GM23248 (cell line): ENCODE measurements at regions not wholly inside any gene's neighbourhood (a gene's known extent, or its start where the extent isn't known, plus 50 kb on each side); places are given as distances from the start of the nearest gene placed in this dataset.

ENCODE experiments used
- DNase-seq: peaks from one replicate; pipeline ENCODE4 v3.0.0-alpha.2; 2015
- H2AFZ ChIP-seq: fragments of 200-600 bp; sonication (generic); 2 replicates; pipeline ENCODE4 v1.6.1; 2016; ENCODE audit warnings: antibody characterized with exemption
- H3F3A ChIP-seq: fragments of 200-600 bp; sonication (generic); 2 replicates; pipeline ENCODE4 v1.6.1; 2016; ENCODE audit warnings: mild to moderate bottlenecking, antibody characterized with exemption, mixed run types; ENCODE audit not compliant: insufficient read depth
- H3K27ac ChIP-seq: fragments of 200-600 bp; sonication (generic); 2 replicates; pipeline ENCODE4 v1.5.1; 2016; ENCODE audit warnings: mild to moderate bottlenecking
- H3K27me3 ChIP-seq: fragments of 200-600 bp; sonication (generic); replicated peaks from 2 replicates; pipeline ENCODE4 v1.6.1; 2016; ENCODE audit warnings: mild to moderate bottlenecking; ENCODE audit not compliant: insufficient read depth
- H3K36me3 ChIP-seq: fragments of 200-600 bp; sonication (generic); 2 replicates; pipeline ENCODE4 v1.6.1; 2016; ENCODE audit warnings: low read depth, mild to moderate bottlenecking
- H3K4me1 ChIP-seq: fragments of 200-600 bp; sonication (generic); 2 replicates; pipeline ENCODE4 v1.6.1; 2016; ENCODE audit warnings: mild to moderate bottlenecking; ENCODE audit not compliant: insufficient read depth
- H3K4me2 ChIP-seq: fragments of 200-600 bp; sonication (generic); one replicate; pipeline ENCODE4 v1.6.1; 2016; ENCODE audit warnings: mild to moderate bottlenecking; ENCODE audit not compliant: unreplicated experiment
- H3K4me3 ChIP-seq: fragments of 200-600 bp; sonication (generic); 2 replicates; pipeline ENCODE4 v1.5.1; 2016; ENCODE audit warnings: mild to moderate bottlenecking
- H3K79me2 ChIP-seq: fragments of 200-600 bp; sonication (generic); 2 replicates; pipeline ENCODE4 v1.6.1; 2016; ENCODE audit warnings: mild to moderate bottlenecking; ENCODE audit not compliant: insufficient read depth
- H3K9ac ChIP-seq: fragments of 200-600 bp; sonication (generic); 2 replicates; pipeline ENCODE4 v1.6.1; 2016; ENCODE audit warnings: mild to moderate bottlenecking
- H3K9me2 ChIP-seq: fragments of 200-600 bp; sonication (generic); 2 replicates; pipeline ENCODE4 v1.6.1; 2016; ENCODE audit warnings: mixed run types, mild to moderate bottlenecking, moderate library complexity; ENCODE audit not compliant: insufficient read depth
- H3K9me3 ChIP-seq: fragments of 200-600 bp; sonication (generic); one replicate; pipeline ENCODE4 v1.6.1; 2017; ENCODE audit warnings: low read depth
- H4K20me1 ChIP-seq: fragments of 200-600 bp; sonication (generic); 2 replicates; pipeline ENCODE4 v1.6.0; 2016; ENCODE audit not compliant: insufficient read depth
- EZH2 ChIP-seq: fragments of 200-600 bp; sonication (generic); IDR thresholded peaks from 2 replicates; pipeline ENCODE4 v1.6.1; 2018; ENCODE audit warnings: antibody characterized with exemption, mild to moderate bottlenecking; ENCODE audit not compliant: insufficient read depth, poor library complexity, severe bottlenecking
- EZH2phosphoT487 ChIP-seq: fragments of 200-600 bp; sonication (generic); IDR thresholded peaks from 2 replicates; pipeline ENCODE4 v1.6.1; 2018; ENCODE audit warnings: antibody characterized with exemption, moderate library complexity, mild to moderate bottlenecking, low read depth; ENCODE audit not compliant: insufficient read depth
- WGBS, 2 experiments: methylation state at CpG; one replicate each; pipeline ENCODE4 v1.1.6; 2015 to 2017; ENCODE audit warnings: low lambda C conversion rate in 2 of 2, low coverage in 1 of 2; ENCODE audit errors: missing lambda C conversion rate in 2 of 2; 5-methylcytosine and 5-hydroxymethylcytosine counted together
- in situ Hi-C: fragments of 300-500 bp; cut with MboI; formaldehyde crosslinking; loops from 2 replicates; pipeline ENCODE4 v1.15.0; 2020

DNA sequence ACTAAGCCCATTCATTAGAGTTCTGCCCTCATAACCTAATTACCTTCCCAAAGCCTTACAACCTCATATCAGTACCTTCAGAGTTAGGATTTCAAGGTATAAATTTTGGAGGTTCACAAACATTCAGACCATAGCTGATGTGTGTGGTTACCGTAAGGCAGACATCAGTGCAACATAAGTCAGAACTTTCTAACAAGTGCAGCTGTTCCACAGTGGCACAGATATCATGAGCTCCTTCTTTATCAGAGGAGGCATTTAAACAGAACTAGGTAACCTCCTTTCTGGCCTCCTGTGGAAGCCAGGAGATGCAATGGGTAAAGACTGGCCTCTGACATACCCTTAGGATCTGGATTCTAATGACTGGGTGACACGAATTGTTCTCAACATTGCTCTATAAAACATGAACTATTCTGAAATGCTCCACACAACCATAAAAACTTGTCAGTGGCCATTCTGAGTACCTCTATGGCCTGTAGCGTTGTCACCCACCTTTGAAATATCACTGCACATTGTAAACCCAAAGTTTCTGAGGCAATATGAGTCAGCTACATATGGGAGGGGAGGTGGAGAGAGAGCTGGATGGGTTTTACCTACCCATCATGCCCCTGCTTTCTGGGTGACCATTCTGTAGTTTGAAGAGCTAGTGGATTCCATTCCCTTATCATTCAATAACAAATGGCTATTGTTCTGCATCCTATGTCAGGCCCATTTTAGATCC, 546.0 kb upstream of the TBL1XR1 start:
- Histone ChIP-seq H3K79me2 (no peaks in the 10 kb centered on the region), H3K36me3 (no peaks in the 10 kb centered on the region), H3F3A (peaks cover 4% of the 10 kb centered on the region; the same call in 1 of the 2 replicates), H3K4me1 (no peaks in the 10 kb centered on the region), H3K9me2 (no peaks in the 10 kb centered on the region), H4K20me1 (no peaks in the 10 kb centered on the region), H3K4me3 (no peak overlapping the region), H3K4me2 (no peak overlapping the region), H2AFZ (no peak overlapping the region), H3K9ac (no peak overlapping the region), H3K27ac (no peak overlapping the region), H3K27me3 (no peaks in the 10 kb centered on the region), H3K9me3 (no peaks in the 10 kb centered on the region)
- TF ChIP-seq EZH2: no peak
- TF ChIP-seq EZH2phosphoT487: no peak
- 57 to 62% methylated on average over 3 of the region's 3 CpGs for WGBS, 2 experiments
- no peak for DNase-seq
- in situ Hi-C loops: no loop called here

DNA sequence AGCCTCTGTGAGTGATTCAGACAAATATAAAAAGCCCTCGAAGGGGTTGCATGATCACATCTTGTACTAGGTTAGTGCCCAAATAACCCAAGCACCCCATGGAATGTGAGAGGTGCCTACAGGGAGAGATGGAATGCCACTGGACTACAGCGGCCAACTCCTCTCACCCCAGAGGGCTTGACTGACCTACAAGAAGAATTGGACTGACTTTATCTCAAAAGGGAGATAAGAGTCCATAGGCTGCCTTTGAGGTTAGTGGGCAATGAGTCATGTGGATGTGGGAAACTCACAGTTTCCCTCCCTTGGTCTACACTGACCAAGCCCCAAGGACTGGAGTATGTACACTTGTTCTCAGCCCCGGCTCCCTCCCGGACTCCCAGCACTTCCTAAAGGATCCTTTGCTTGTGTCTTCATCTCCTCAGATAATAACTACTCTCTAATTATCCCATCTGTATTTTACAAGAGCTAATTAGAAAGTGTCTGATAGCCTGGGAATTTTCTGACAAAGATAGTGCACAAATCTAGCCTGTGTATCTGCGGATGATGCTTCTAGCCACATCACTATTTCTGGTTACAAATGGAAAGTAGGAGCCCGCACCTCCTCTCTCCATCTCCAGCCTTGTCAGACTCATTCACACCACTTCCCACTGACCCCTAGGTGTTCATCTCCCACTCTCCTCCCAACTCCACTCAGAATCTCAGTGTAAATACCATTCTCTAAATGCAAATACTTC, 547.8 kb upstream of the TBL1XR1 start:
- in situ Hi-C loops: no loop called here
- no peaks in the 10 kb centered on the region for H3K9me2 ChIP-seq
- peak; percentile 12 for DNase-seq
- no peaks in the 10 kb centered on the region for H4K20me1 ChIP-seq
- no peak overlapping the region for H3K4me2 ChIP-seq
- no peak overlapping the region for H3K4me3 ChIP-seq
- no peaks in the 10 kb centered on the region for H3K27me3 ChIP-seq
- WGBS, 2 experiments: 84 to 86% methylated on average over 6 of the region's 6 CpGs
- H3K79me2 ChIP-seq: no peaks in the 10 kb centered on the region
- H3K9ac ChIP-seq: no peak overlapping the region
- peaks cover 4% of the 10 kb centered on the region; the same call in 1 of the 2 replicates for H3F3A ChIP-seq
- no peak overlapping the region for H2AFZ ChIP-seq
- H3K9me3 ChIP-seq: no peaks in the 10 kb centered on the region
- no peak overlapping the region for H3K27ac ChIP-seq
- no peaks in the 10 kb centered on the region for H3K36me3 ChIP-seq
- TF ChIP-seq EZH2phosphoT487: no peak
- TF ChIP-seq EZH2: no peak
- H3K4me1 ChIP-seq: no peaks in the 10 kb centered on the region

DNA sequence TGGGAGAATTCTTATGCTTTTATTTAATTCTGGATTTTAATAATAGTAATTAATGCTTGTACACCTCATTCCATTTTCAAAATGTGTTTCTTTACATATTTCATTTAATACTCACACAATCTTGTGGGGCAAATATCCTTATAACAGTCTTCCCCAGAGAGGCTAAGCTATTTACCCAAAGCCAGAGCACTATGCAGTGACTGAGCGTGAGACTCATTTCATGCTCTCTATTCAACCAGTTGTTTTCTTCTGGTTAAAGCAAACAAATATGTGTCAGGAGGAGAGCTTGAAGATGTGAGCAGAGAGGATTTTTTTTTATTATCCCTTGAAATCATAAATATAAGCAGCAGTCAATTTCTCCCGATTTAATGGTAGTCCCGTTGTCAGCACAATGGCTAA, 548.3 kb upstream of the TBL1XR1 start:
- H3K4me1 ChIP-seq: no peaks in the 10 kb centered on the region
- H3K4me2 ChIP-seq: no peak overlapping the region
- WGBS, 2 experiments: 63 to 67% methylated on average over 3 of the region's 3 CpGs
- no peak overlapping the region for H3K9ac ChIP-seq
- no peaks in the 10 kb centered on the region for H3K36me3 ChIP-seq
- no peaks in the 10 kb centered on the region for H3K9me2 ChIP-seq
- no peaks in the 10 kb centered on the region for H4K20me1 ChIP-seq
- no peaks in the 10 kb centered on the region for H3K27me3 ChIP-seq
- no peak for DNase-seq
- H3K4me3 ChIP-seq: no peak overlapping the region
- in situ Hi-C loops: no loop called here
- no peaks in the 10 kb centered on the region for H3K9me3 ChIP-seq
- no peak overlapping the region for H3K27ac ChIP-seq
- no peak overlapping the region for H2AFZ ChIP-seq
- TF ChIP-seq EZH2 (no peak), EZH2phosphoT487 (no peak)
- H3K79me2 ChIP-seq: no peaks in the 10 kb centered on the region
- peaks cover 4% of the 10 kb centered on the region; the same call in 1 of the 2 replicates for H3F3A ChIP-seq

DNA sequence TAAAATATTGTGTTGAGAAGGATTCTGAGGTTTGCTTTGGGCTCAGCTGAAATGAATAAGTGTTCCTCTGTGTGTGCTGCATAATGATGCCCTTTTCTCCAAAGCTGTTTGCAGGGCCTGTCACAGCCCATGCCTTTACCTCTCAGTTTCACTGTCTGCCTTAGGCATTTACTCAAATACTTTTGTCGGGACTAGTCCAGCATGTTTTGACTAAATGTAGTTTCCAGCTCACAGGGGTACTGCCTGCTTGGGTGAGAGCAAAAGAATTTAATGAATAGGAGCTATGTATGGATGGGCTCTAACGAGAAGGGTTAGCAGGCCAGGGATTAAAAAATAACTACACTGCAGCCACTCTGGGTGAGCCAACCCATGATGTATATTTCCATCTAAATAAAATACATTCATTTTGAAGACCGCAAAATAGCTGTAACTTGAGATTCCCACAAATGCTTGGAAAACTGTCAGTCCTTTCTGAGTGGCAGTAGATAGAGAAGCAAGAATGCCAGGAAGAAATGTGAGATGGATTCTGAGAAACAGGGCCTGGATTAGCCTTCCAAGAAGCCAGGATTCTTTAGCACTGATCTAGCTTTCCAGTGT, 549.2 kb upstream of the TBL1XR1 start:
- Histone ChIP-seq H3K4me1 (no peaks in the 10 kb centered on the region), H3K9me2 (no peaks in the 10 kb centered on the region), H3K4me2 (no peak overlapping the region), H3K79me2 (no peaks in the 10 kb centered on the region), H3K9me3 (no peaks in the 10 kb centered on the region), H3K9ac (no peak overlapping the region), H4K20me1 (no peaks in the 10 kb centered on the region), H3F3A (peaks cover 4% of the 10 kb centered on the region; the same call in 1 of the 2 replicates), H3K4me3 (no peak overlapping the region), H3K27ac (no peak overlapping the region), H3K27me3 (no peaks in the 10 kb centered on the region), H2AFZ (no peak overlapping the region), H3K36me3 (no peaks in the 10 kb centered on the region)
- in situ Hi-C loops: no loop called here
- no peak for DNase-seq
- TF ChIP-seq EZH2phosphoT487: no peak
- 78 to 81% methylated on average over 3 of the region's 3 CpGs for WGBS, 2 experiments
